ENCODE measurements at regions not wholly inside any gene's neighbourhood (a gene's known extent, or its start where the extent isn't known, plus 50 kb on each side); places are given as distances from the start of the nearest gene placed in this dataset.

DNA sequence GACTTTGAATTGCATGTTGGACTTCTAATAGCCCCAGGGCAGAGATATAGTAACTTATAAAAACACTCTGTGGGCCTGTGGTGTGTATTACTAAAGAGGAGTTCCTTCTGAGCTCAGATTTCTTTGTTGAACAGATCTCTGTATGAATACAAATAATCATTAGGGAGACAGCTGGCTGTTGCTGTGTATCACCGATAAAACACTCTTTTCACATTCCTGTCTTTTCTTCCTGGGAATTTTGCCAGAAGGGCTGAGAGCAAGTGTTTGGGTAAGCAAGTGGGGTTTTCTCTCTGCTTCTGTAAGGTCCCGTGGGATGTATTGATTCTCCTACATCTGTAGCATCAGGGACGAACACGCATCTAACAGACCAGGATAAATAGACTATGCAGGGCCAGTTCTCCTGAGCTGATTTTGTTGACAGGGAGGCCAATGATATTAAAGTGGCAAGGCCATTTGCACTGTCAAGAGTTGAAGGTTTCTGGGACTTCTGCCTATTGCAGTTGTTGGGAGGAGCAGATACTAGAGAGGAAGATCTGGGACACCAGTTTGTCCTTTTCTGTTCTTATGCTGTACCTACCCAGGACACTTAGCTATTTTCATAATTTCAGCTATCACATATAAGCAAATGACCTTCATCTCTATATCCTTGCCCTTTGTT, 225.9 kb upstream of the CD96 start:
- TF ChIP-seq, protein P1, sequence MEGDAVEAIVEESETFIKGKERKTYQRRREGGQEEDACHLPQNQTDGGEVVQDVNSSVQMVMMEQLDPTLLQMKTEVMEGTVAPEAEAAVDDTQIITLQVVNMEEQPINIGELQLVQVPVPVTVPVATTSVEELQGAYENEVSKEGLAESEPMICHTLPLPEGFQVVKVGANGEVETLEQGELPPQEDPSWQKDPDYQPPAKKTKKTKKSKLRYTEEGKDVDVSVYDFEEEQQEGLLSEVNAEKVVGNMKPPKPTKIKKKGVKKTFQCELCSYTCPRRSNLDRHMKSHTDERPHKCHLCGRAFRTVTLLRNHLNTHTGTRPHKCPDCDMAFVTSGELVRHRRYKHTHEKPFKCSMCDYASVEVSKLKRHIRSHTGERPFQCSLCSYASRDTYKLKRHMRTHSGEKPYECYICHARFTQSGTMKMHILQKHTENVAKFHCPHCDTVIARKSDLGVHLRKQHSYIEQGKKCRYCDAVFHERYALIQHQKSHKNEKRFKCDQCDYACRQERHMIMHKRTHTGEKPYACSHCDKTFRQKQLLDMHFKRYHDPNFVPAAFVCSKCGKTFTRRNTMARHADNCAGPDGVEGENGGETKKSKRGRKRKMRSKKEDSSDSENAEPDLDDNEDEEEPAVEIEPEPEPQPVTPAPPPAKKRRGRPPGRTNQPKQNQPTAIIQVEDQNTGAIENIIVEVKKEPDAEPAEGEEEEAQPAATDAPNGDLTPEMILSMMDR (IDR thresholded peaks at IDR 0.05), result no peak
- TF ChIP-seq POLR2A (IDR thresholded peaks at IDR 0.05), result no peak

All from body of pancreas (tissue), 4 donors.